WTC11 (cell line): ENCODE measurements at regions not wholly inside any gene's neighbourhood (a gene's known extent, or its start where the extent isn't known, plus 50 kb on each side); places are given as distances from the start of the nearest gene placed in this dataset.

Experiments
- ATAC-seq: fragments of 200-7000 bp; cut with Tn5 transposase; 2 replicates; pipeline ENCODE4 v1.10.0; 2021; ENCODE audit warnings: mild to moderate bottlenecking, moderate library complexity
- CTCF ChIA-PET: fragments of 300-600 bp; sonication (Branson Sonifier 250); formaldehyde crosslinking; loops from one replicate; lab custom pipeline; 2021; ENCODE audit warnings: antibody characterized with exemption; lab: Charles Lee
- POLR2A ChIA-PET: fragments of 350-600 bp; sonication (Branson Sonifier 250); formaldehyde crosslinking; loops from one replicate; lab custom pipeline; 2021; ENCODE audit warnings: antibody characterized with exemption; lab: Charles Lee
- DNase-seq: peaks from one replicate; pipeline ENCODE4 v3.0.0; 2021; ENCODE audit warnings: low spot score
- H3K27ac Mint-ChIP-seq: 2 replicates; pipeline ENCODE4 v1.8.0; 2021; ENCODE audit warnings: mixed read lengths
- H3K27me3 Mint-ChIP-seq: 2 replicates; pipeline ENCODE4 v1.8.0; 2021; ENCODE audit warnings: low read depth, mild to moderate bottlenecking, moderate library complexity, mixed read lengths
- H3K36me3 Mint-ChIP-seq: 2 replicates; pipeline ENCODE4 v1.8.0; 2021; ENCODE audit warnings: mixed read lengths
- H3K4me1 Mint-ChIP-seq: 2 replicates; pipeline ENCODE4 v1.8.0; 2022; ENCODE audit warnings: mixed read lengths
- H3K4me3 Mint-ChIP-seq: 2 replicates; pipeline ENCODE4 v1.8.0; 2021; ENCODE audit warnings: mild to moderate bottlenecking, moderate library complexity, mixed read lengths
- H3K9me3 Mint-ChIP-seq: 2 replicates; pipeline ENCODE4 v1.8.0; 2021; ENCODE audit warnings: mixed read lengths
- ATF1 ChIP-seq: sonication (generic); formaldehyde crosslinking; IDR thresholded peaks from 2 replicates; pipeline ENCODE4 v1.8.1; 2023; ENCODE audit warnings: mild to moderate bottlenecking, moderate library complexity, missing genetic modification reagents
- E2F4 ChIP-seq: sonication (generic); formaldehyde crosslinking; IDR thresholded peaks from 2 replicates; pipeline ENCODE4 v1.8.1; 2022; ENCODE audit warnings: low read depth, mild to moderate bottlenecking, moderate library complexity, missing genetic modification reagents, borderline replicate concordance
- FOXK1 ChIP-seq: sonication (generic); formaldehyde crosslinking; IDR thresholded peaks from 2 replicates; pipeline ENCODE4 v1.8.0; 2022; ENCODE audit warnings: mild to moderate bottlenecking, moderate library complexity, missing genetic modification reagents
- FOXP4 ChIP-seq: sonication (generic); formaldehyde crosslinking; IDR thresholded peaks from 2 replicates; pipeline ENCODE4 v1.8.0; 2022; ENCODE audit warnings: mild to moderate bottlenecking, missing genetic modification reagents
- HMGA2 ChIP-seq: fragments of 250-450 bp; sonication (Bioruptor Pico); IDR thresholded peaks from 2 replicates; pipeline ENCODE4 v1.4.0; 2021; ENCODE audit warnings: mild to moderate bottlenecking, moderate library complexity
- NR1H2 ChIP-seq: sonication (generic); formaldehyde crosslinking; IDR thresholded peaks from 2 replicates; pipeline ENCODE4 v1.9.0; 2021; ENCODE audit warnings: mild to moderate bottlenecking, moderate library complexity, missing genetic modification reagents
- SMAD3 ChIP-seq: sonication (generic); formaldehyde crosslinking; IDR thresholded peaks from 2 replicates; pipeline ENCODE4 v1.8.0; 2022; ENCODE audit warnings: missing genetic modification reagents, mild to moderate bottlenecking, borderline replicate concordance
- SMAD4 ChIP-seq: sonication (generic); formaldehyde crosslinking; IDR thresholded peaks from 2 replicates; pipeline ENCODE4 v1.8.0; 2022; ENCODE audit warnings: mild to moderate bottlenecking, missing genetic modification reagents
- STAT6 ChIP-seq: sonication (generic); formaldehyde crosslinking; conservative IDR thresholded peaks from 2 replicates; pipeline ENCODE4 v1.8.1; 2023; ENCODE audit warnings: mild to moderate bottlenecking, low read depth, missing genetic modification reagents, moderate library complexity
- TEAD1 ChIP-seq: sonication (generic); formaldehyde crosslinking; IDR thresholded peaks from 2 replicates; pipeline ENCODE4 v1.8.0; 2022; ENCODE audit warnings: mild to moderate bottlenecking, missing genetic modification reagents
- ZNF138 ChIP-seq: sonication (generic); formaldehyde crosslinking; conservative IDR thresholded peaks from 2 replicates; pipeline ENCODE4 v1.8.1; 2022; ENCODE audit warnings: mild to moderate bottlenecking, moderate library complexity, missing genetic modification reagents
- ZNF232 ChIP-seq: sonication (generic); formaldehyde crosslinking; IDR thresholded peaks from 2 replicates; pipeline ENCODE4 v1.8.0; 2022; ENCODE audit warnings: mild to moderate bottlenecking, missing genetic modification reagents
- ZNF317 ChIP-seq: sonication (generic); formaldehyde crosslinking; IDR thresholded peaks from 2 replicates; pipeline ENCODE4 v1.8.1; 2023; ENCODE audit warnings: low read depth, mild to moderate bottlenecking, moderate library complexity, missing genetic modification reagents, borderline replicate concordance
- TF ChIP-seq, protein P1 (sequence below): sonication (generic); formaldehyde crosslinking; IDR thresholded peaks from 2 replicates; pipeline ENCODE4 v1.8.0; 2023; ENCODE audit warnings: missing genetic modification reagents, mild to moderate bottlenecking, borderline replicate concordance
- TF ChIP-seq, protein P2 (sequence below): sonication (generic); formaldehyde crosslinking; IDR thresholded peaks from 2 replicates; pipeline ENCODE4 v1.8.1; 2022; ENCODE audit warnings: low read depth, missing genetic modification reagents, borderline replicate concordance
- TF ChIP-seq, protein P3 (sequence below): sonication (generic); formaldehyde crosslinking; IDR thresholded peaks from 2 replicates; pipeline ENCODE4 v1.8.1; 2022; ENCODE audit warnings: mild to moderate bottlenecking, missing genetic modification reagents, moderate library complexity, borderline replicate concordance

DNA sequence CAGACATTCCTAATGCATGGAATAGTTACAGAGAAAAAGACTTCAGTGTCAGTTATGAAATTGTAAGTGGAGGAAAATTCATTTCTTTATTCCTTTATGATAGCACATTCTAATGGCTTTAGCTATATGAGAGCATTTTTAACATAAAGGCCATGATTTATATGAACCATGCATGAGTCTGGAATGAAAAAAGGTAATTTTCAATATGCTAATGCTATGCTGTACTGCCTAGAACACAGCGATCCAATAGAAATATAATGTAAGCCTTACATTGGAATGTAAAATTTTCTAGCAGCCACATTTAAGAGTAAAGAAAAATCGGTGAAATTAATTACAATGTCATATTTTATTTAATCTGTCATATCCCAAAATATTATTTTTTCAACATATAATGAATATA, 932.0 kb downstream of the C4orf33 start (continued):
- TF ChIP-seq, protein P1, sequence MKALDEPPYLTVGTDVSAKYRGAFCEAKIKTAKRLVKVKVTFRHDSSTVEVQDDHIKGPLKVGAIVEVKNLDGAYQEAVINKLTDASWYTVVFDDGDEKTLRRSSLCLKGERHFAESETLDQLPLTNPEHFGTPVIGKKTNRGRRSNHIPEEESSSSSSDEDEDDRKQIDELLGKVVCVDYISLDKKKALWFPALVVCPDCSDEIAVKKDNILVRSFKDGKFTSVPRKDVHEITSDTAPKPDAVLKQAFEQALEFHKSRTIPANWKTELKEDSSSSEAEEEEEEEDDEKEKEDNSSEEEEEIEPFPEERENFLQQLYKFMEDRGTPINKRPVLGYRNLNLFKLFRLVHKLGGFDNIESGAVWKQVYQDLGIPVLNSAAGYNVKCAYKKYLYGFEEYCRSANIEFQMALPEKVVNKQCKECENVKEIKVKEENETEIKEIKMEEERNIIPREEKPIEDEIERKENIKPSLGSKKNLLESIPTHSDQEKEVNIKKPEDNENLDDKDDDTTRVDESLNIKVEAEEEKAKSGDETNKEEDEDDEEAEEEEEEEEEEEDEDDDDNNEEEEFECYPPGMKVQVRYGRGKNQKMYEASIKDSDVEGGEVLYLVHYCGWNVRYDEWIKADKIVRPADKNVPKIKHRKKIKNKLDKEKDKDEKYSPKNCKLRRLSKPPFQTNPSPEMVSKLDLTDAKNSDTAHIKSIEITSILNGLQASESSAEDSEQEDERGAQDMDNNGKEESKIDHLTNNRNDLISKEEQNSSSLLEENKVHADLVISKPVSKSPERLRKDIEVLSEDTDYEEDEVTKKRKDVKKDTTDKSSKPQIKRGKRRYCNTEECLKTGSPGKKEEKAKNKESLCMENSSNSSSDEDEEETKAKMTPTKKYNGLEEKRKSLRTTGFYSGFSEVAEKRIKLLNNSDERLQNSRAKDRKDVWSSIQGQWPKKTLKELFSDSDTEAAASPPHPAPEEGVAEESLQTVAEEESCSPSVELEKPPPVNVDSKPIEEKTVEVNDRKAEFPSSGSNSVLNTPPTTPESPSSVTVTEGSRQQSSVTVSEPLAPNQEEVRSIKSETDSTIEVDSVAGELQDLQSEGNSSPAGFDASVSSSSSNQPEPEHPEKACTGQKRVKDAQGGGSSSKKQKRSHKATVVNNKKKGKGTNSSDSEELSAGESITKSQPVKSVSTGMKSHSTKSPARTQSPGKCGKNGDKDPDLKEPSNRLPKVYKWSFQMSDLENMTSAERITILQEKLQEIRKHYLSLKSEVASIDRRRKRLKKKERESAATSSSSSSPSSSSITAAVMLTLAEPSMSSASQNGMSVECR (CRISPR knock-in tag), result no peak
- TF ChIP-seq SMAD3 (no peak), ZNF138 (CRISPR knock-in tag) (no peak)
- TF ChIP-seq, protein P2, sequence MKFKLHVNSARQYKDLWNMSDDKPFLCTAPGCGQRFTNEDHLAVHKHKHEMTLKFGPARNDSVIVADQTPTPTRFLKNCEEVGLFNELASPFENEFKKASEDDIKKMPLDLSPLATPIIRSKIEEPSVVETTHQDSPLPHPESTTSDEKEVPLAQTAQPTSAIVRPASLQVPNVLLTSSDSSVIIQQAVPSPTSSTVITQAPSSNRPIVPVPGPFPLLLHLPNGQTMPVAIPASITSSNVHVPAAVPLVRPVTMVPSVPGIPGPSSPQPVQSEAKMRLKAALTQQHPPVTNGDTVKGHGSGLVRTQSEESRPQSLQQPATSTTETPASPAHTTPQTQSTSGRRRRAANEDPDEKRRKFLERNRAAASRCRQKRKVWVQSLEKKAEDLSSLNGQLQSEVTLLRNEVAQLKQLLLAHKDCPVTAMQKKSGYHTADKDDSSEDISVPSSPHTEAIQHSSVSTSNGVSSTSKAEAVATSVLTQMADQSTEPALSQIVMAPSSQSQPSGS (CRISPR knock-in tag), result no peak
- TF ChIP-seq, all 79 proteins: peak for 0

DNA sequence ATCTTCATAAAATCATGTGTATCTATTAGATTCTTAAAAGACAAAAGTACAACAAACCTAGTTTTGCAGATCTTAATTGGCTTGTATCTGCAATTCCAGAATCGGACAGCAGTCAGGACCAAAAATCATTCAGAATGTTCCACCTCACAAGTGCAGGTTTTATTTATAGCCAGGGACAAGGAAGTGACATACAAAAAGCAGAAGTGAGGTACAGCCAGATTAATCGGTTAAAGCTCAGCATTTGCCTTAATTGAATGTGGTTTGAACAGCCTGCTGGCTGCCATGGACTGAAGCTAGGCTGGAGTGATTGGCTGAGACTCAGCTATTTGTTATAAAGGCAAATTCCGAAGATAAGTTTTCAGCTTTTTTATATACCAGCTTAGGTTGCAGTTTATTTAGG, 932.6 kb downstream of the C4orf33 start:
- Mint-ChIP-seq H3K27me3 (no peaks in the 10 kb centered on the region; the same call in 1 of the 2 replicates), H3K4me3 (no peak overlapping the region), H3K27ac (peak overlapping the region; percentile 84), H3K36me3 (peaks cover 15% of the 10 kb centered on the region), H3K9me3 (peaks cover 7% of the 10 kb centered on the region), H3K4me1 (peaks cover 87% of the 10 kb centered on the region)
- ChIA-PET CTCF (no interaction called here), POLR2A (no interaction called here)
- ATAC-seq, result no peak
- no peak for DNase-seq
- no peak for TF ChIP-seq SMAD4 (CRISPR knock-in tag)
- TF ChIP-seq ZNF317 (CRISPR knock-in tag), result no peak
- no peak for TF ChIP-seq FOXK1 (CRISPR knock-in tag)
- TF ChIP-seq, protein P3, sequence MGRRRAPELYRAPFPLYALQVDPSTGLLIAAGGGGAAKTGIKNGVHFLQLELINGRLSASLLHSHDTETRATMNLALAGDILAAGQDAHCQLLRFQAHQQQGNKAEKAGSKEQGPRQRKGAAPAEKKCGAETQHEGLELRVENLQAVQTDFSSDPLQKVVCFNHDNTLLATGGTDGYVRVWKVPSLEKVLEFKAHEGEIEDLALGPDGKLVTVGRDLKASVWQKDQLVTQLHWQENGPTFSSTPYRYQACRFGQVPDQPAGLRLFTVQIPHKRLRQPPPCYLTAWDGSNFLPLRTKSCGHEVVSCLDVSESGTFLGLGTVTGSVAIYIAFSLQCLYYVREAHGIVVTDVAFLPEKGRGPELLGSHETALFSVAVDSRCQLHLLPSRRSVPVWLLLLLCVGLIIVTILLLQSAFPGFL (CRISPR knock-in tag), result no peak
- TF ChIP-seq, all 79 proteins: peak for 0

DNA sequence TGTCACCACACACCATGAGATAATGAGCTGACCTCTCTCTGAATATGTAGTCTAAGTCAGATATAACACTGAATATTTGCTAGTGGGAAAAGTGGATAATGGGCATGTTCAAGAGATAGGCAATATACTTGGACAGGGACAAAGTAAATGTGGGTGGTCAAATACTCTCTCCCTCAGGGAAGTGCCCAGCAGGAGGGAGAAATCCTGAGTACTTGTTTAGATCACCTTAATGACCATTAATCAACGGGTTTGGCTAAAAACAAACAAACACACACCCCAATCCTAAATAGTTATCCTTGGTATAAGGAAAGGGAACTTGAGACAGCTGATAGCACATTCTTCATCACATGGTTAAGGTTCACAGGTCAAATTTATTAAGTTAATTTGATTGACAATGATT, 933.5 kb downstream of the C4orf33 start:
- Mint-ChIP-seq H3K9me3 (peaks cover 8% of the 10 kb centered on the region), H3K27me3 (no peaks in the 10 kb centered on the region; the same call in 1 of the 2 replicates), H3K36me3 (peaks cover 16% of the 10 kb centered on the region), H3K27ac (peak overlapping the region; percentile 84), H3K4me1 (peaks cover 78% of the 10 kb centered on the region), H3K4me3 (peak overlapping the region; percentile 2; the same call in 1 of the 2 replicates)
- CTCF ChIA-PET, result no interaction called here
- DNase-seq (no peak), ATAC-seq (no peak)
- POLR2A ChIA-PET, result no interaction called here
- TF ChIP-seq FOXP4 (CRISPR knock-in tag), result peak; percentile 88; the same call in 1 of the 2 replicates
- TF ChIP-seq HMGA2 (CRISPR knock-in tag), result no peak
- no peak for TF ChIP-seq NR1H2
- TF ChIP-seq TEAD1 (CRISPR knock-in tag), result peak; percentile 75; the same call in 1 of the 2 replicates
- no peak for TF ChIP-seq ZNF232
- TF ChIP-seq E2F4 (CRISPR knock-in tag), result no peak
- no peak for TF ChIP-seq STAT6 (CRISPR knock-in tag)
- no peak for TF ChIP-seq ATF1 (CRISPR knock-in tag)
